AG09319 (cell line): ENCODE measurements at regions not wholly inside any gene's neighbourhood (a gene's known extent, or its start where the extent isn't known, plus 50 kb on each side); places are given as distances from the start of the nearest gene placed in this dataset.

Experiments
- DNase-seq: peaks from one replicate; pipeline ENCODE4 v3.0.0-alpha.2; 2010; ENCODE audit warnings: low read depth; ENCODE audit errors: extremely low read depth
- CTCF ChIP-seq: IDR thresholded peaks from 2 replicates; pipeline ENCODE4 v1.5.1; 2011; ENCODE audit warnings: low read depth, mild to moderate bottlenecking, inconsistent platforms, low read length, moderate library complexity

GRCh38 chr18:25827228-25827627, 263.2 kb downstream of the SS18 start:
- no peak for TF ChIP-seq CTCF
- no peak for DNase-seq

- DNase-seq = no peak
- no peak for TF ChIP-seq CTCF
Measured at GRCh38 chr18:25826823-25827222, 263.6 kb downstream of the SS18 start.

GRCh38 chr18:25825979-25826776, 264.2 kb downstream of the SS18 start:
- TF ChIP-seq CTCF = no peak
- no peak for DNase-seq

GRCh38 chr18:25825056-25825455, 265.4 kb downstream of the SS18 start:
- DNase-seq = no peak
- TF ChIP-seq CTCF = no peak

- TF ChIP-seq CTCF = no peak
- no peak for DNase-seq
Measured at GRCh38 chr18:25819746-25820363, 270.6 kb downstream of the SS18 start.

GRCh38 chr18:25818505-25818904, 271.9 kb downstream of the SS18 start:
- DNase-seq = no peak
- no peak for TF ChIP-seq CTCF

GRCh38 chr18:25817546-25818237, 272.7 kb downstream of the SS18 start:
- TF ChIP-seq CTCF = no peak
- DNase-seq = no peak
